ENCODE measurements at regions not wholly inside any gene's neighbourhood (a gene's known extent, or its start where the extent isn't known, plus 50 kb on each side); places are given as distances from the start of the nearest gene placed in this dataset.
A peak's percentile ranks its signal among the peaks of the same experiment; 100 is the strongest.
"Not testable (repeated sequence)": the region's sequence is repeated elsewhere in the genome, so short reads cannot be mapped to it uniquely, and the experiment has no call there.

GRCh38 chr5:148880197-148880596 lies 53.8 kb downstream of the ADRB2 start:
- no peak for DNase-seq

GRCh38 chr5:148880696-148881095 lies 54.3 kb downstream of the ADRB2 start:
- DNase-seq: no peak

GRCh38 chr5:148882332-148882731 lies 55.9 kb downstream of the ADRB2 start:
- DNase-seq: no peak

- no peak for DNase-seq
Measured at GRCh38 chr5:148884339-148885020, 58.1 kb downstream of the ADRB2 start.

GRCh38 chr5:148887123-148887881 lies 60.9 kb downstream of the ADRB2 start:
- DNase-seq: no peak

- DNase-seq: not testable (repeated sequence)
Measured at GRCh38 chr5:148889936-148890335, 63.5 kb downstream of the ADRB2 start.

- DNase-seq: not testable (repeated sequence)
Measured at GRCh38 chr5:148895441-148895840, 69.0 kb downstream of the ADRB2 start.

GRCh38 chr5:148897842-148898241 lies 71.4 kb downstream of the ADRB2 start:
- no peak for DNase-seq

- DNase-seq: no peak
Measured at GRCh38 chr5:148898413-148899075, 72.1 kb downstream of the ADRB2 start.

- DNase-seq: no peak
Measured at GRCh38 chr5:148899993-148900392, 73.6 kb downstream of the ADRB2 start.

GRCh38 chr5:148902478-148902877 lies 76.1 kb downstream of the ADRB2 start:
- no peak for DNase-seq

- DNase-seq: no peak
Measured at GRCh38 chr5:148903587-148903986, 77.2 kb downstream of the ADRB2 start.

- peak; percentile 65 for DNase-seq
Measured at GRCh38 chr5:148904440-148904839, 78.0 kb downstream of the ADRB2 start.

GRCh38 chr5:148905541-148905940 lies 79.1 kb downstream of the ADRB2 start:
- DNase-seq: no peak

GRCh38 chr5:148906968-148907367 lies 80.6 kb downstream of the ADRB2 start:
- DNase-seq: no peak

GRCh38 chr5:148909040-148909439 lies 82.6 kb downstream of the ADRB2 start:
- DNase-seq: no peak

- DNase-seq: no peak
Measured at GRCh38 chr5:148909766-148910165, 83.4 kb downstream of the ADRB2 start.

GRCh38 chr5:148910216-148910615 lies 83.8 kb downstream of the ADRB2 start:
- DNase-seq: no peak

GRCh38 chr5:148910686-148911361 lies 84.4 kb downstream of the ADRB2 start:
- no peak for DNase-seq

- no peak for DNase-seq
Measured at GRCh38 chr5:148911386-148911785, 85.0 kb downstream of the ADRB2 start.

GRCh38 chr5:148912146-148912545 lies 85.7 kb downstream of the ADRB2 start:
- DNase-seq: no peak

GRCh38 chr5:148912714-148913398 lies 86.4 kb downstream of the ADRB2 start:
- no peak for DNase-seq

GRCh38 chr5:148913493-148913892 lies 87.1 kb downstream of the ADRB2 start:
- no peak for DNase-seq
